Osteocyte (in vitro differentiated cells): ENCODE measurements at regions not wholly inside any gene's neighbourhood (a gene's known extent, or its start where the extent isn't known, plus 50 kb on each side); places are given as distances from the start of the nearest gene placed in this dataset.

Experiments
- DNase-seq: peaks from one replicate; pipeline ENCODE4 v3.0.0; 2021; ENCODE audit warnings: mixed read lengths; ENCODE audit not compliant: unreplicated experiment; ENCODE audit errors: extremely low spot score
- H3K27ac Mint-ChIP-seq: one replicate; pipeline ENCODE4 v1.8.0; 2021; ENCODE audit warnings: mild to moderate bottlenecking, mixed read lengths; ENCODE audit not compliant: unreplicated experiment
- H3K27me3 Mint-ChIP-seq: one replicate; pipeline ENCODE4 v1.8.0; 2021; ENCODE audit warnings: mixed read lengths; ENCODE audit not compliant: unreplicated experiment
- H3K36me3 Mint-ChIP-seq: one replicate; pipeline ENCODE4 v1.8.0; 2021; ENCODE audit warnings: mixed read lengths; ENCODE audit not compliant: unreplicated experiment
- H3K4me1 Mint-ChIP-seq: one replicate; pipeline ENCODE4 v1.8.0; 2021; ENCODE audit warnings: mixed read lengths; ENCODE audit not compliant: unreplicated experiment
- H3K4me3 Mint-ChIP-seq: one replicate; pipeline ENCODE4 v1.8.0; 2021; ENCODE audit warnings: mild to moderate bottlenecking, moderate library complexity, mixed read lengths; ENCODE audit not compliant: unreplicated experiment
- H3K9me3 Mint-ChIP-seq: one replicate; pipeline ENCODE4 v1.8.0; 2021; ENCODE audit warnings: mixed read lengths; ENCODE audit not compliant: unreplicated experiment
- TF ChIP-seq, protein P1 (sequence below): fragments of 200-600 bp; sonication (generic); IDR thresholded peaks from 2 replicates; pipeline ENCODE4 v1.5.0; 2021; ENCODE audit warnings: antibody characterized with exemption, mild to moderate bottlenecking, moderate library complexity

DNA sequence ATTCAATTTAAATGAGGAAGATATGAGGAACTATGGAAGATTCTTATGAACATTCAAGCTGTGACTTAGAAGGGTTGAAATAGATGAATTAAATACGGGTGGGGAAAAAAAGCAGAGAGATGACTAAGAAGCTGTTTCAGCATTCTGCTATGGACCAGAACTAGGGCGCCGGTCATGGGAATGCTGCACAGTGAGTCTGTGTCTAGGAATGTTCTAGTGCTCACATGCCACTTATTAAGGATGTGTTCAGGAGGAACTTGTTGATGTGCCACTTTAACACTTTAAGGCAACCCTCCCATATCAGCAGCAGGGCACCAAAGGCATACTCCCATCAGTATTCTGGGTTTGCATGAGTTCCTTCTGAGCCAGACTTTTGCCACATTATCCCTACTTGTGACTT is 152.1 kb downstream of the POSTN start:
- no peak for DNase-seq
- Mint-ChIP-seq H3K27me3 (no peaks in the 10 kb centered on the region), H3K27ac (peak overlapping the region; percentile 81), H3K4me3 (no peak overlapping the region), H3K9me3 (no peaks in the 10 kb centered on the region), H3K4me1 (peaks cover 40% of the 10 kb centered on the region), H3K36me3 (peaks cover 2% of the 10 kb centered on the region)
- TF ChIP-seq, protein P1, sequence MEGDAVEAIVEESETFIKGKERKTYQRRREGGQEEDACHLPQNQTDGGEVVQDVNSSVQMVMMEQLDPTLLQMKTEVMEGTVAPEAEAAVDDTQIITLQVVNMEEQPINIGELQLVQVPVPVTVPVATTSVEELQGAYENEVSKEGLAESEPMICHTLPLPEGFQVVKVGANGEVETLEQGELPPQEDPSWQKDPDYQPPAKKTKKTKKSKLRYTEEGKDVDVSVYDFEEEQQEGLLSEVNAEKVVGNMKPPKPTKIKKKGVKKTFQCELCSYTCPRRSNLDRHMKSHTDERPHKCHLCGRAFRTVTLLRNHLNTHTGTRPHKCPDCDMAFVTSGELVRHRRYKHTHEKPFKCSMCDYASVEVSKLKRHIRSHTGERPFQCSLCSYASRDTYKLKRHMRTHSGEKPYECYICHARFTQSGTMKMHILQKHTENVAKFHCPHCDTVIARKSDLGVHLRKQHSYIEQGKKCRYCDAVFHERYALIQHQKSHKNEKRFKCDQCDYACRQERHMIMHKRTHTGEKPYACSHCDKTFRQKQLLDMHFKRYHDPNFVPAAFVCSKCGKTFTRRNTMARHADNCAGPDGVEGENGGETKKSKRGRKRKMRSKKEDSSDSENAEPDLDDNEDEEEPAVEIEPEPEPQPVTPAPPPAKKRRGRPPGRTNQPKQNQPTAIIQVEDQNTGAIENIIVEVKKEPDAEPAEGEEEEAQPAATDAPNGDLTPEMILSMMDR = no peak

DNA sequence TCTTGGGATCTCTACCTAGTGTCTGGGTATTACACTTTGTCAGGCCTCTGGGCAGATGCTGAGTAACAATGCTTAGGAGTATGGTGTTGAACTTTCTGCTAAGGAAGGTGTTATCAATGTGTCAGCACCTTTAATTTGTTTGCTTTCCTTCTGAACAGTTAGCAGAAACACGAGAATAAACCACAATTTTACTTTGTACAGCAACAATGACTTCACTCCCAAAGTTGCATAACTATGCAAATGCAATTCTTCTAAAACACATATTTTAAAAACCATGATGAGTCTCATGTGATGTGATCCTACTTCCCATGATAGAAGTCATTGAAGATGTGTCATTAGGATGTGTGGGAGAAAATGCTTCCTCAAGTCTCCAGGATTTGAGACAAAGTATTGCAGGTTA is 155.0 kb downstream of the POSTN start:
- TF ChIP-seq, protein P1 = no peak
- no peak for DNase-seq
- Mint-ChIP-seq H3K27me3 (no peaks in the 10 kb centered on the region), H3K9me3 (no peaks in the 10 kb centered on the region), H3K36me3 (peaks cover 3% of the 10 kb centered on the region), H3K27ac (peak overlapping the region; percentile 33), H3K4me1 (peaks cover 36% of the 10 kb centered on the region), H3K4me3 (no peak overlapping the region)

DNA sequence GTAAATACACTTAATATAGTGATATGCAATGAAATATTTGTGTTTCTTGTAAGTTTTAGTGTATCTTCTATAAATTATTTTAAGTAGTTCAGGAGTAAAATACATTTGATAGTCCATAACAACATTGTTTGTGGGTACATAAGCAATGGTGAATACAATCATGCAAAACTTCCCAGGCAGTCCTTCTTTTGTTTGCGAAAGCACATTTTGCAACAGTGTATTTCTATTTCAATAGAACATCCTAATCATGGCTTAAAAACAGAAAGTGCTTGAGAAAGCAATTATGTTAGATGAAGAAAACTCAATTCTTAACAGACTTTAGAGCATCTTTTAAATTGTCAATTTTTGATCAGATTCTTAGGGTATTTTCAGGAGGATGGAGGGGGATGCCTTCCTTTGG is 155.6 kb downstream of the POSTN start:
- DNase-seq = no peak
- peak overlapping the region; percentile 33 for H3K27ac Mint-ChIP-seq
- no peaks in the 10 kb centered on the region for H3K27me3 Mint-ChIP-seq
- peaks cover 30% of the 10 kb centered on the region for H3K4me1 Mint-ChIP-seq
- H3K9me3 Mint-ChIP-seq = no peaks in the 10 kb centered on the region
- TF ChIP-seq, protein P1 = no peak
- no peak overlapping the region for H3K4me3 Mint-ChIP-seq
- H3K36me3 Mint-ChIP-seq = peaks cover 3% of the 10 kb centered on the region

DNA sequence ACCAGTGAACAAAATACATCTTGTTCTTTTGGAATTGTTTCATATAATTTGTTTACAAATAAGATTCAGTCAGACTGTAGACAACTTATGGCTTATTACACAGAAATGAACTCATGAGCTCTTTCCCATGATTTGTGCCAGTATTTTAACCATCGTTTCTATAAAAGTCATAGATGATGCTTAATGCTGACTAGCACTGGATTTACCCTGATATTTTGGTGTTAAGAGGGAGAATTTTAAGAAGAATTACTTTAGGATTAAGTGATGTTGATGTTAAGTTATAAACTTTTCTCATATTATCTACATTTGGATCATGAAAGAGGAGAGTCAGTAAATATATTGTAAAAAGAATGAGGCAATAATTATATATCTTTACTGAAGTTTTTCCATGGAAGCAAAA is 162.7 kb downstream of the POSTN start:
- Mint-ChIP-seq H3K27ac (no peak overlapping the region), H3K9me3 (peaks cover 7% of the 10 kb centered on the region), H3K36me3 (peaks cover 3% of the 10 kb centered on the region), H3K27me3 (no peaks in the 10 kb centered on the region), H3K4me3 (no peak overlapping the region), H3K4me1 (peaks cover 5% of the 10 kb centered on the region)
- DNase-seq = no peak
- TF ChIP-seq, protein P1 = no peak

DNA sequence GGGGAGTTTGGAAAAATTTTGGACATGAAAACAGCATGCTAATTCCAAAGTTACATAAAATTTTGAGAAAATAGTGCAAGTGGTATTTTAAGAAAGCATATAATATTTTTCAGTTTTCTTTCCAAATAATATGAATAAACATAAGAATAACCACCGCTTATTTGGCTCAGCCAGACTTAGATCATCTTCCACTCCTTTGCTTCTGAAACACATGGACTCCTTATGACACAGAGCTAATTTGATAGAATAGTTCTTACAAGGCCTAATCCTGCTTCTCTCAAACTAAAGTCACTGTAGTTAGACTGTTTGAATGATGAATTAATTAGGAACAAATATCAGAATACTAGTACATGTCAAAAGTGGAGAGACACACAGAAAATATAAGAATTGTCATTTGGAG is 165.5 kb downstream of the POSTN start:
- H3K27ac Mint-ChIP-seq = no peak overlapping the region
- DNase-seq = no peak
- no peak overlapping the region for H3K4me3 Mint-ChIP-seq
- no peaks in the 10 kb centered on the region for H3K27me3 Mint-ChIP-seq
- H3K9me3 Mint-ChIP-seq = peaks cover 15% of the 10 kb centered on the region
- H3K36me3 Mint-ChIP-seq = no peaks in the 10 kb centered on the region
- peaks cover 9% of the 10 kb centered on the region for H3K4me1 Mint-ChIP-seq
- TF ChIP-seq, protein P1 = no peak
